HG02678 (cell line): ENCODE measurements at regions not wholly inside any gene's neighbourhood (a gene's known extent, or its start where the extent isn't known, plus 50 kb on each side); places are given as distances from the start of the nearest gene placed in this dataset.
"Not testable (repeated sequence)": the region's sequence is repeated elsewhere in the genome, so short reads cannot be mapped to it uniquely, and the experiment has no call there.

Experiments
- ATAC-seq: cut with Tn5 transposase; IDR thresholded peaks from one replicate; pipeline ENCODE4 v1.9.1; 2021; ENCODE audit warnings: mild to moderate bottlenecking, moderate library complexity; ENCODE audit not compliant: unreplicated experiment

- no peak for ATAC-seq
Measured at GRCh38 chr18:76051396-76052226, 443.4 kb downstream of the ZNF516 start.

GRCh38 chr18:76046221-76046620, 448.8 kb downstream of the ZNF516 start:
- no peak for ATAC-seq

- no peak for ATAC-seq
Measured at GRCh38 chr18:76042511-76042910, 452.5 kb downstream of the ZNF516 start.

GRCh38 chr18:76018210-76018609, 476.8 kb downstream of the ZNF516 start:
- no peak for ATAC-seq

- ATAC-seq, result no peak
Measured at GRCh38 chr18:76013057-76013456, 482.0 kb downstream of the ZNF516 start.

GRCh38 chr18:76005632-76006208, 489.3 kb downstream of the ZNF516 start:
- no peak for ATAC-seq

- ATAC-seq, result not testable (repeated sequence)
Measured at GRCh38 chr18:75987913-75988312, 507.1 kb downstream of the ZNF516 start.

GRCh38 chr18:75984853-75985252, 510.2 kb downstream of the ZNF516 start:
- ATAC-seq, result no peak

- no peak for ATAC-seq
Measured at GRCh38 chr18:75981102-75981501, 513.9 kb downstream of the ZNF516 start.

- no peak for ATAC-seq
Measured at GRCh38 chr18:75977081-75977480, 518.0 kb downstream of the ZNF516 start.

- no peak for ATAC-seq
Measured at GRCh38 chr18:75970212-75970611, 524.8 kb downstream of the ZNF516 start.

GRCh38 chr18:75966431-75966830, 528.6 kb downstream of the ZNF516 start:
- no peak for ATAC-seq

- ATAC-seq, result no peak
Measured at GRCh38 chr18:75962036-75962572, 532.9 kb downstream of the ZNF516 start.

GRCh38 chr18:75960356-75960755, 532.9 kb upstream of the SMIM21 start:
- ATAC-seq, result not testable (repeated sequence)

- no peak for ATAC-seq
Measured at GRCh38 chr18:75959150-75959549, 531.6 kb upstream of the SMIM21 start.

GRCh38 chr18:75958683-75959082, 531.2 kb upstream of the SMIM21 start:
- no peak for ATAC-seq

- ATAC-seq, result no peak
Measured at GRCh38 chr18:75945265-75945933, 517.9 kb upstream of the SMIM21 start.

- ATAC-seq, result no peak
Measured at GRCh38 chr18:75937306-75937705, 509.8 kb upstream of the SMIM21 start.

GRCh38 chr18:75936862-75937261, 509.4 kb upstream of the SMIM21 start:
- ATAC-seq, result no peak

GRCh38 chr18:75931079-75931478, 503.6 kb upstream of the SMIM21 start:
- ATAC-seq, result no peak

GRCh38 chr18:75928706-75929105, 501.2 kb upstream of the SMIM21 start:
- no peak for ATAC-seq

- ATAC-seq, result no peak
Measured at GRCh38 chr18:75927791-75928190, 500.3 kb upstream of the SMIM21 start.
